Chondrocyte (in vitro differentiated cells): ENCODE measurements at regions not wholly inside any gene's neighbourhood (a gene's known extent, or its start where the extent isn't known, plus 50 kb on each side); places are given as distances from the start of the nearest gene placed in this dataset.

Experiments used
- DNase-seq: peaks from one replicate; pipeline ENCODE4 v3.0.0; 2021; ENCODE audit warnings: mixed read lengths, low spot score
- H3K27ac Mint-ChIP-seq: one replicate; pipeline ENCODE4 v1.8.0; 2021; ENCODE audit warnings: mild to moderate bottlenecking, moderate library complexity, mixed read lengths; ENCODE audit not compliant: unreplicated experiment
- H3K27me3 Mint-ChIP-seq: 2 replicates; pipeline ENCODE4 v1.8.0; 2021; ENCODE audit warnings: low read depth, mixed read lengths
- H3K36me3 Mint-ChIP-seq: 2 replicates; pipeline ENCODE4 v1.8.0; 2021; ENCODE audit warnings: low read depth, mixed read lengths
- H3K4me1 Mint-ChIP-seq: 2 replicates; pipeline ENCODE4 v1.8.0; 2021; ENCODE audit warnings: low read depth, mild to moderate bottlenecking, mixed read lengths
- H3K4me3 Mint-ChIP-seq: one replicate; pipeline ENCODE4 v1.8.0; 2021; ENCODE audit warnings: mild to moderate bottlenecking, moderate library complexity, mixed read lengths; ENCODE audit not compliant: unreplicated experiment
- H3K9me3 Mint-ChIP-seq: 2 replicates; pipeline ENCODE4 v1.8.0; 2021; ENCODE audit warnings: low read depth, mixed read lengths
- TF ChIP-seq, protein P1 (sequence below): fragments of 200-600 bp; sonication (generic); IDR thresholded peaks from 2 replicates; pipeline ENCODE4 v1.5.0; 2021; ENCODE audit warnings: antibody characterized with exemption, mild to moderate bottlenecking, moderate library complexity

DNA sequence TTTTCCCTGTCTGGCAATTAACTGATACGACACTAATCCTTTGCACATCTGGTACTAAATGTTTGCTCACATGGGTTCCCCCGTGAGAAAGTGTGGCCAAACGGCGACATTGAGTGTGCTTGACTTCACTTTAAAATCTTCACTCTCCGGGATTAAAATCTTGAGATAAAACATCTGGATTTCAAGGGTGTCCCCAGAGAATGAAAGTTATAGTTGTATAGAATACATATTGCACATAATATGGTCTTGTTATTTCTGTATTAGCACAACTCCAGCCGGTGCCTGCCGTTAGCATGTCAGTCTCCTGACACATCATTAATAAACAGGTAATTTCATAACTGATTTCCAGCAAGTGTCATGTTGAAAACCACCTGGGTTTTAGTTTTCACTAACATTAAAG, 749.0 kb upstream of the SOX9 start:
- no peak for DNase-seq
- H3K4me1 Mint-ChIP-seq, result peaks cover 6% of the 10 kb centered on the region
- TF ChIP-seq, protein P1, sequence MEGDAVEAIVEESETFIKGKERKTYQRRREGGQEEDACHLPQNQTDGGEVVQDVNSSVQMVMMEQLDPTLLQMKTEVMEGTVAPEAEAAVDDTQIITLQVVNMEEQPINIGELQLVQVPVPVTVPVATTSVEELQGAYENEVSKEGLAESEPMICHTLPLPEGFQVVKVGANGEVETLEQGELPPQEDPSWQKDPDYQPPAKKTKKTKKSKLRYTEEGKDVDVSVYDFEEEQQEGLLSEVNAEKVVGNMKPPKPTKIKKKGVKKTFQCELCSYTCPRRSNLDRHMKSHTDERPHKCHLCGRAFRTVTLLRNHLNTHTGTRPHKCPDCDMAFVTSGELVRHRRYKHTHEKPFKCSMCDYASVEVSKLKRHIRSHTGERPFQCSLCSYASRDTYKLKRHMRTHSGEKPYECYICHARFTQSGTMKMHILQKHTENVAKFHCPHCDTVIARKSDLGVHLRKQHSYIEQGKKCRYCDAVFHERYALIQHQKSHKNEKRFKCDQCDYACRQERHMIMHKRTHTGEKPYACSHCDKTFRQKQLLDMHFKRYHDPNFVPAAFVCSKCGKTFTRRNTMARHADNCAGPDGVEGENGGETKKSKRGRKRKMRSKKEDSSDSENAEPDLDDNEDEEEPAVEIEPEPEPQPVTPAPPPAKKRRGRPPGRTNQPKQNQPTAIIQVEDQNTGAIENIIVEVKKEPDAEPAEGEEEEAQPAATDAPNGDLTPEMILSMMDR, result no peak
- H3K27ac Mint-ChIP-seq, result no peak overlapping the region
- H3K4me3 Mint-ChIP-seq, result no peak overlapping the region
- H3K9me3 Mint-ChIP-seq, result no peaks in the 10 kb centered on the region
- H3K27me3 Mint-ChIP-seq, result no peaks in the 10 kb centered on the region
- H3K36me3 Mint-ChIP-seq, result no peaks in the 10 kb centered on the region

DNA sequence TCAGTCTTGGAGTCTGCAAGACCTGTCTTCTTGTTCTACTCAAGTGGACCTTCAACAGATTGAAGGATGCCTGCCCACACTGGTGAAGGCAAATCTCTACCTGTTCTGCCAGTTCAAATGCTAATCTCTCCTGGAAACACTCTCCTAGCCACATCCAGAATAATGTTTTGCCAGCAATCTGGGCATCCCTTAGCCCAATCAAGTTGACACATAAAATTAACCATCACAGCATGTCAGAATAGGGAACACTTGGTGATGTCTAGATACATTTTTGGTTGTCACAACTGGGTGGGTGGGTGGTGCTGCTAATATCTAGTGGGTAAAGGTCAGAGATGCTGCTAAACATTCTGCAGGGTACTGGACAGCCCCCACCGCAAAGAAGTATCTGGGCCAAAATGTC, 744.9 kb upstream of the SOX9 start:
- Mint-ChIP-seq H3K9me3 (no peaks in the 10 kb centered on the region), H3K36me3 (no peaks in the 10 kb centered on the region), H3K27ac (no peak overlapping the region), H3K4me1 (peaks cover 2% of the 10 kb centered on the region), H3K27me3 (no peaks in the 10 kb centered on the region), H3K4me3 (no peak overlapping the region)
- TF ChIP-seq, protein P1, result no peak
- no peak for DNase-seq

DNA sequence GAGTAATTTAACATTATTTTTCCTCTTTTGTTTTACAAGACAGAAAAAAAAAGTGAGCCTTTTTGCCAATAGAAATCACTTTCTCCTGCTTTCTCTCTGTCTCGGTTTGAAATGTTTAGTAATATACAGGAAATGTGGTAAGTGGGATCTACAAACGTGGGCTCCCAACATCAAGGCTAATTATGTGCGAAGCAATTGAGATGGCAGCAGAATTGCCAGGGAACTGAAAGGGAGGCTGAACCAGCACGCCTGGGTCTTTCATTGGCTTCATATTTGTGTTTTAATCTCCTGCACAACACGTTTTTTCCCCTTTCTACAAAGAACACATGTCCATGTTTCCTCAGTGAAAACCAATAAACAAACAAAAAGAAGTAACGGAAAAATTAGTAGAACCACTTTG, 743.9 kb upstream of the SOX9 start:
- no peak overlapping the region for H3K27ac Mint-ChIP-seq
- TF ChIP-seq, protein P1, result no peak
- no peaks in the 10 kb centered on the region for H3K27me3 Mint-ChIP-seq
- no peak overlapping the region for H3K4me3 Mint-ChIP-seq
- no peaks in the 10 kb centered on the region for H3K9me3 Mint-ChIP-seq
- peaks cover 5% of the 10 kb centered on the region for H3K4me1 Mint-ChIP-seq
- H3K36me3 Mint-ChIP-seq, result no peaks in the 10 kb centered on the region
- no peak for DNase-seq

DNA sequence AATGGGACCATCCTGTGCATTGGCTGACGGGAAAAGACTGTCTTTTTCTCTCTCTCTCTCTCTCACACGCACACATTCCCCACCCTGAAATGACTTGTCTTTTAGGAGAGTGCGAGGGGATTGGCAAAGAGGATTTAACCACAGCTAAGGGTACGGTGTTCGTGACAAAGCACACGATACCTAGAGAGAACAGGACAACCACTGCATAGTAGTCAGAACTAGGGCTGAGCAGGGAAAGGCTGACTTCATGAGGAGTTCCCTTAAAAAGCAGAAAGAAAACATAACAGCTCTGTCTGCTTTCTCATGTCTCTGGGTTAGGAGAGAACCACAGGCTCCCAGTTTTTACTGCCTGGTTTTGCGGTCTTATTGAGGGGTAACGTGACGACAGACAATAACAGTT, 742.8 kb upstream of the SOX9 start:
- DNase-seq, result no peak
- H3K4me1 Mint-ChIP-seq, result peaks cover 12% of the 10 kb centered on the region
- H3K27ac Mint-ChIP-seq, result no peak overlapping the region
- H3K9me3 Mint-ChIP-seq, result no peaks in the 10 kb centered on the region
- no peak overlapping the region for H3K4me3 Mint-ChIP-seq
- H3K36me3 Mint-ChIP-seq, result no peaks in the 10 kb centered on the region
- TF ChIP-seq, protein P1, result no peak
- H3K27me3 Mint-ChIP-seq, result no peaks in the 10 kb centered on the region

DNA sequence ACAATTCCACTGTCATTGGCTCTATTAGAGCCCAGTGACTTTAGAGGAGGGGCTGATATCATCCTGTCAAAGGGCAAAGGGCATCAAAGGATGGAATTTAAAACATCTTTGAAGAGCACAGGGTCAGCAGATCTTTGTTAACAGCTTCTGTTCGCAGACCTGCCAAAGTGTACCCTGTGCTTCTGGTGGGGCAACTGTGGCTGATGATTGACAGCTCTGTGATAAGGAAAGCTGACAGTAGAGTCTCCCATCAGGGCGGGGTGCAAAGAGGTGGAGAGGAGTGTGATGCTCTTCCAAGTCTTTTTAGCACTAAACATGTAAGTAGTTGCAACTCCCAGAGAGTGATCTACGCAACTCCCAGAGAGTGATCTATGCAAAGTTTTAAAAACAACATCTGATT, 742.1 kb upstream of the SOX9 start:
- no peak for DNase-seq
- no peak overlapping the region for H3K27ac Mint-ChIP-seq
- H3K9me3 Mint-ChIP-seq, result no peaks in the 10 kb centered on the region
- H3K27me3 Mint-ChIP-seq, result no peaks in the 10 kb centered on the region
- TF ChIP-seq, protein P1, result no peak
- H3K4me3 Mint-ChIP-seq, result no peak overlapping the region
- no peaks in the 10 kb centered on the region for H3K36me3 Mint-ChIP-seq
- peaks cover 16% of the 10 kb centered on the region for H3K4me1 Mint-ChIP-seq
